ES-I3 (cell line): ENCODE measurements at regions not wholly inside any gene's neighbourhood (a gene's known extent, or its start where the extent isn't known, plus 50 kb on each side); places are given as distances from the start of the nearest gene placed in this dataset.
"Not testable (repeated sequence)": the region's sequence is repeated elsewhere in the genome, so short reads cannot be mapped to it uniquely, and the experiment has no call there.

ENCODE experiments used
- H3K36me3 ChIP-seq: 2 replicates; pipeline ENCODE4 v1.6.1; 2013; ENCODE audit warnings: mild to moderate bottlenecking, low read length, control low read depth, moderate library complexity; ENCODE audit not compliant: insufficient read depth
- H3K4me1 ChIP-seq: 2 replicates; pipeline ENCODE4 v1.6.1; 2013; ENCODE audit warnings: mild to moderate bottlenecking, control low read depth, low read length; ENCODE audit not compliant: insufficient read depth
- H3K9ac ChIP-seq: 2 replicates; pipeline ENCODE4 v1.6.1; 2013; ENCODE audit warnings: low read depth, mild to moderate bottlenecking, low read length, moderate library complexity
- H3K9me3 ChIP-seq: 2 replicates; pipeline ENCODE4 v1.6.1; 2013; ENCODE audit warnings: mild to moderate bottlenecking, low read length, moderate library complexity; ENCODE audit not compliant: control insufficient read depth, insufficient read depth

GRCh38 chr6:146987938-146988337 lies 216.3 kb upstream of the STXBP5 start:
- H3K9ac ChIP-seq, H3K36me3 ChIP-seq, H3K4me1 ChIP-seq, H3K9me3 ChIP-seq: not testable (repeated sequence)

DNA sequence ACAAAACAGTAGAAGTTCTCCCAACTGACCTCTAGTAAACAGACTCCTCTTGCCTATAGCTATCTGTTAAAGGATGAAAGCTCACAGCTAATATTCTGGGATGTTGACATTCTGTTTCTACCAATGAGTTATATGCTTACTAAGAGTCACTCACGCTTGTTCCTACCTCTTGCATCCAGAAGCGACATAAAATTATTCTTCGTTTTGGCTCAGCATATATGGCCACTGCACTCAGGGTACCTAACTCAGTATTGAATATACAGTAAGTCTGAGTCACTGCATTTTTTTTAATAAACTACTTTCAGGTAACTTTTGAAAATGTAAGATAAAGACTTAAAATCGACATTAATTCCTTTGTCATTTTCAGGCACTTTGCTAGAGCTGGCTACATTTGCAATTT lies 214.4 kb upstream of the STXBP5 start:
- H3K9me3 ChIP-seq = no peaks in the 10 kb centered on the region
- H3K4me1 ChIP-seq = no peaks in the 10 kb centered on the region
- no peaks in the 10 kb centered on the region for H3K36me3 ChIP-seq
- H3K9ac ChIP-seq = no peak overlapping the region

- no peak overlapping the region for H3K9ac ChIP-seq
- H3K36me3 ChIP-seq = no peaks in the 10 kb centered on the region
- H3K4me1 ChIP-seq = no peaks in the 10 kb centered on the region
Measured at GRCh38 chr6:146990284-146990683, 213.9 kb upstream of the STXBP5 start.

GRCh38 chr6:146990821-146991798 lies 213.1 kb upstream of the STXBP5 start:
- Histone ChIP-seq H3K9ac (no peak overlapping the region), H3K36me3 (no peaks in the 10 kb centered on the region), H3K4me1 (no peaks in the 10 kb centered on the region), H3K9me3 (no peaks in the 10 kb centered on the region)

More at GRCh38 chr6:146990284-146990683, 213.9 kb upstream of the STXBP5 start:
- H3K9me3 ChIP-seq = no peaks in the 10 kb centered on the region

- peaks cover 4% of the 10 kb centered on the region for H3K4me1 ChIP-seq
Measured at GRCh38 chr6:146997062-146997461, 207.2 kb upstream of the STXBP5 start.

DNA sequence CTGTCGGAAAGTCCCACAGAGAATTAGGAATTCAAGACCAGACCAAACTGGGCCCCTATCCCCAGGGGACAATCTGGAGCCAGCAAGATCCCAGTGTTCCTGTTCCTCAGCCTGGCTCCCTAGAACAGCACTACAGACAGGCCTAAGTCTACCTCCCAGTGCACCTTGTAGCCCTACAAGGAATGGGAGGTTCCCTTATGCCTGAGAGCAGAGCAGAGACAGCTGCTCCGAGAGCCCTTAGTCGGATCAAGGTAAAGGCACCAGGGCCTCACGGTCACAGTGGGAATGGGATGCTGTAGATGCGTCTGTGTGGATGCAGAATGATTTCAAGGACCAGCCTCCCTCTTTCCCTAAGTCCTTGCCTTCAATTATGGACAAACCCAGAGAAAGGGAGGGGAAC lies 204.5 kb upstream of the STXBP5 start:
- no peaks in the 10 kb centered on the region for H3K36me3 ChIP-seq
- H3K4me1 ChIP-seq = peaks cover 4% of the 10 kb centered on the region
- no peak overlapping the region for H3K9ac ChIP-seq

More at GRCh38 chr6:146997062-146997461, 207.2 kb upstream of the STXBP5 start:
- H3K9ac ChIP-seq = no peak overlapping the region
- no peaks in the 10 kb centered on the region for H3K9me3 ChIP-seq
- no peaks in the 10 kb centered on the region for H3K36me3 ChIP-seq

GRCh38 chr6:147000545-147001488 lies 203.4 kb upstream of the STXBP5 start:
- Histone ChIP-seq H3K9ac (no peak overlapping the region), H3K9me3 (no peaks in the 10 kb centered on the region), H3K36me3 (no peaks in the 10 kb centered on the region), H3K4me1 (peaks cover 4% of the 10 kb centered on the region)

More for the DNA sequence above, 204.5 kb upstream of the STXBP5 start:
- no peaks in the 10 kb centered on the region for H3K9me3 ChIP-seq

- Histone ChIP-seq H3K36me3 (no peaks in the 10 kb centered on the region), H3K9me3 (no peaks in the 10 kb centered on the region), H3K4me1 (peaks cover 4% of the 10 kb centered on the region), H3K9ac (no peak overlapping the region)
Measured at GRCh38 chr6:147001621-147002020, 202.6 kb upstream of the STXBP5 start.

GRCh38 chr6:147003186-147003585 lies 201.0 kb upstream of the STXBP5 start:
- H3K4me1 ChIP-seq = peaks cover 4% of the 10 kb centered on the region
- H3K9ac ChIP-seq = no peak overlapping the region
- H3K36me3 ChIP-seq = no peaks in the 10 kb centered on the region
- H3K9me3 ChIP-seq = no peaks in the 10 kb centered on the region

DNA sequence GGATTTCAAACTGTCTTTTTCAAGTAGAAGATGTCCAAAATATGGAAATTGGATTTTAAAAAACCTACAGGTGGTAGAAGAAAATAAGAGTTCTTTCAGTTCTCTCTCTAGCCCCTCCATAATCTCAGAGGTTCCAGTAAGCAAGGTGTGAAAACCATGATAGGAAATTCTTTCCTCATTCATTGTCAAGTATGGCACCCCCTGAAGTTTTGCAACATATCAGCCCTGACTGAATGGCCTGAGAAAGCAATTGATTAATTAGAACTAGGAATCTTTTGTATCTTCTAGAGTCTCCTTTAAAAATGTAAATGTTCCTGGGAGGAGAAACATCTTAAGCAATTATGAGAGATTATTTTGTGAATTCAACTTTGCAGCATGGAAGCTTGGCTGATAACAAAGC lies 198.7 kb upstream of the STXBP5 start:
- 0 out of 2 replicates have a peak, but pooled peaks cover 3% of the 10 kb centered on the region for H3K9me3 ChIP-seq
- H3K9ac ChIP-seq = no peak overlapping the region
- no peaks in the 10 kb centered on the region for H3K36me3 ChIP-seq
- peaks cover 4% of the 10 kb centered on the region; the same call in 1 of the 2 replicates for H3K4me1 ChIP-seq

GRCh38 chr6:147007441-147007840 lies 196.8 kb upstream of the STXBP5 start:
- Histone ChIP-seq H3K4me1 (no peaks in the 10 kb centered on the region), H3K36me3 (no peaks in the 10 kb centered on the region), H3K9me3 (0 out of 2 replicates have a peak, but pooled peaks cover 3% of the 10 kb centered on the region), H3K9ac (no peak overlapping the region)

DNA sequence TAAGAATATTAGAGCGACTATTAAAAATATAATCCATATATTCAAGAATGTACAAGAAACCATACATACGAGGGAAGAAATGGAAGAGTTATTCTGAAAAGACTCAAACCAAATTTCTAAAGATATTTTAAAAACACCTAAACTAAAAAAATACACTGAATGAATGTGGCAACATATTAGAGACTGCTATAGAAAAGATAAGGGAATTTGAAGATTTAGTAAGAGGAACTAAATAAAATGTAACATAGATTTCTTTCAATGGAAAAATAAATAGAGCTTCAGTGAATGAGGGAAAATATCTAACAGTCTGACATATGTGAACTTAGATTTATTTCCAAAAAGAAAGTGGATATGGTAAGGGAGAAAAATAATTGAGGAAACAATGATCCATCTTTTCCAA lies 194.9 kb upstream of the STXBP5 start:
- Histone ChIP-seq H3K4me1 (no peaks in the 10 kb centered on the region), H3K9ac (no peak overlapping the region), H3K36me3 (no peaks in the 10 kb centered on the region), H3K9me3 (0 out of 2 replicates have a peak, but pooled peaks cover 3% of the 10 kb centered on the region)

DNA sequence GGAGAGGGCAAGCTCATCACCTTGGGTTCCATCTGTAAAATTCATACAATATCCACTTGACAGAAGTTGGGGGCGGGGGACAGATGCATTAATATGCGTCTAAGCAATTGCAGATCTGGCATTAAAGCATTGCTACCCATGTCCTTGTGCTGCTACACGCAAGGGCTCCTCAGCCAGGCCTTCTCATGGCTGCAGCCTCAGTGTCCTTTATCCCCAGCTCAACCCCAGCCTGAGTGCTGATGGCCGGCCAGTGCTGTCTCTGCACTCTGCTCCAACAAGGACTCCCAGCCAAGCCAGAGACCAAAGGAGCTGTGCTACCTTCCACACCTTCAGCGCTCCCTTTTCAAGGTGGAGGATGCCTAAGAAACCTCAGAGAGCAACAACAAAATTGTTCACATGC lies 188.5 kb upstream of the STXBP5 start:
- Histone ChIP-seq H3K9me3 (no peaks in the 10 kb centered on the region), H3K9ac (no peak overlapping the region), H3K4me1 (no peaks in the 10 kb centered on the region), H3K36me3 (no peaks in the 10 kb centered on the region)

DNA sequence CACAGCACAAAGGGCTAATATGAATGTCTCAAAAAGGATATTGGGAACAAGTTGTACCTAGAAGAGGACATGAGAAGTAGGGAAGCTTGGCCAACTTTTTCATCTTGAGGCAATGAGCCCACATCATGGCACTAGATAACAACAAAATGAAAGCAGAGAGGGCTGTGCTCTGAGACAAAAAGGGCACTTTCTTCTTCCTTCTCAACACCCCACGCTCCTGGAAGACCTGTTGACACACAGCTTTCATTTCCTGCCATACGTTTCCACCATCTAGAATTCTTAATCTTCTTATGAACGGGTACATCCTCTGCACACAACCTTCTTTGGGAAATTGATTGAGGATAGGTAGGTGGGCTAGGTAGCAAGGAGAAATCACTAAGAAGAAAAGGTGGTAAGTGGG lies 187.8 kb upstream of the STXBP5 start:
- Histone ChIP-seq H3K9me3 (no peaks in the 10 kb centered on the region), H3K4me1 (no peaks in the 10 kb centered on the region), H3K9ac (no peak overlapping the region), H3K36me3 (no peaks in the 10 kb centered on the region)
